ENCODE measurements at regions not wholly inside any gene's neighbourhood (a gene's known extent, or its start where the extent isn't known, plus 50 kb on each side); places are given as distances from the start of the nearest gene placed in this dataset.
A peak's percentile ranks its signal among the peaks of the same experiment; 100 is the strongest.

DNA sequence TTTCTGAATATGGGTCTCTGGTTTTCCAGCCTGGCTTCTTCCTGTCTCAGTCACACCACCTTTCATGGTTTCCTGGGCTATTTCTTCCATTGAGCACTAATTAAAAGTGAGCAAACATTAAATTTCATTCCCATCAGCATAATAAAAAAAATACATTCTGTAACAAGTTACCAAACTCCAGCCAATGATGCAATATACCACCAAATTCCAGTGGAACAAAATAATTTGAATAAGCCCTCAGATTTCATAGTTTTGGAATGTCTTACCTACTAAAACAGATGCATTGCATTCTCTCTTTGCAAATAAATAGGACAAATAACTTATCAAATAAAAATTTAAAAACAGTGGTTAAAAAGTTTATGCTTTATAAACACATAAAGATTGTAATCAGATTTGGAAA lies 97.8 kb upstream of the PRDM1 start:
- CTCF ChIA-PET: interaction anchor here (1.0 kb wide), 1 partner anchor 258 kb away, joined by 4 read pairs; no protein-coding TSS in a partner anchor
- Histone ChIP-seq H3K27ac (ENCODE audit: extremely low read depth, low read depth, low read length) (no peak overlapping the region), H3K36me3 (ENCODE audit: control insufficient read depth in 2 of 2, insufficient read depth in 1 of 2, low read length in 2 of 2) (no peaks in the 10 kb centered on the region), H3K9me3 (ENCODE audit: control insufficient read depth, insufficient read depth, low read depth, low read length) (no peaks in the 10 kb centered on the region), H3K4me3 (ENCODE audit: low read depth, low read length) (no peak overlapping the region), H3K4me1 (ENCODE audit: control insufficient read depth, insufficient read depth, low read length) (peaks cover 3% of the 10 kb centered on the region; the same call in 1 of the 2 replicates)
- TF ChIP-seq ZNF629 (tag by site-specific recombination; IDR thresholded peaks at IDR 0.05) (no peak), ZNF596 (tag by site-specific recombination; IDR thresholded peaks at IDR 0.05) (no peak), ZNF341 (tag by site-specific recombination; IDR thresholded peaks at IDR 0.05; ENCODE audit: low read depth) (no peak), ZNF626 (tag by site-specific recombination; IDR thresholded peaks at IDR 0.05) (no peak), YY2 (tag by site-specific recombination; IDR thresholded peaks at IDR 0.05) (no peak), ZNF530 (tag by site-specific recombination; IDR thresholded peaks at IDR 0.05; ENCODE audit: low read depth) (no peak), ZNF670 (tag by site-specific recombination; IDR thresholded peaks at IDR 0.05; ENCODE audit: low read depth) (no peak), ZNF302 (tag by site-specific recombination; IDR thresholded peaks at IDR 0.05; ENCODE audit: low read depth) (no peak), FEZF1 (tag by site-specific recombination; IDR thresholded peaks at IDR 0.05) (no peak), REST (tag by site-specific recombination; IDR thresholded peaks at IDR 0.05) (no peak), ZNF350 (tag by site-specific recombination; IDR thresholded peaks at IDR 0.05) (no peak), ZNF335 (tag by site-specific recombination; conservative IDR thresholded peaks at IDR 0.05) (no peak), WT1 (tag by site-specific recombination; IDR thresholded peaks at IDR 0.05) (no peak), MYNN (tag by site-specific recombination; IDR thresholded peaks at IDR 0.05; ENCODE audit: borderline replicate concordance) (no peak), ZNF433 (tag by site-specific recombination; IDR thresholded peaks at IDR 0.05; ENCODE audit: low read depth) (no peak), EGR2 (tag by site-specific recombination; IDR thresholded peaks at IDR 0.05; ENCODE audit: low read depth) (no peak)
- TF ChIP-seq, protein P1, sequence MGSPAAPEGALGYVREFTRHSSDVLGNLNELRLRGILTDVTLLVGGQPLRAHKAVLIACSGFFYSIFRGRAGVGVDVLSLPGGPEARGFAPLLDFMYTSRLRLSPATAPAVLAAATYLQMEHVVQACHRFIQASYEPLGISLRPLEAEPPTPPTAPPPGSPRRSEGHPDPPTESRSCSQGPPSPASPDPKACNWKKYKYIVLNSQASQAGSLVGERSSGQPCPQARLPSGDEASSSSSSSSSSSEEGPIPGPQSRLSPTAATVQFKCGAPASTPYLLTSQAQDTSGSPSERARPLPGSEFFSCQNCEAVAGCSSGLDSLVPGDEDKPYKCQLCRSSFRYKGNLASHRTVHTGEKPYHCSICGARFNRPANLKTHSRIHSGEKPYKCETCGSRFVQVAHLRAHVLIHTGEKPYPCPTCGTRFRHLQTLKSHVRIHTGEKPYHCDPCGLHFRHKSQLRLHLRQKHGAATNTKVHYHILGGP (tag by site-specific recombination; IDR thresholded peaks at IDR 0.05): no peak
- POLR2A ChIA-PET: no interaction called here

GRCh38 chr6:105987516-105987915 lies 98.6 kb upstream of the PRDM1 start:
- no peak overlapping the region for H3K27ac ChIP-seq (ENCODE audit: extremely low read depth, low read depth, low read length)
- CTCF ChIA-PET: interaction anchor here (0.6 to 1.0 kb wide), 4 partner anchors 8 to 850 kb away, joined by 3 to 5 read pairs (median 3); a partner anchor contains a TSS
- TF ChIP-seq PRDM6 (tag by site-specific recombination; IDR thresholded peaks at IDR 0.05) (0 out of 2 replicates have a peak, but pooled peaks have one; percentile 36), REST (tag by site-specific recombination; IDR thresholded peaks at IDR 0.05) (no peak)

More at GRCh38 chr6:105987516-105987915, 98.6 kb upstream of the PRDM1 start:
- no peak overlapping the region for H3K4me3 ChIP-seq (ENCODE audit: low read depth, low read length)
- no peaks in the 10 kb centered on the region for H3K9me3 ChIP-seq (ENCODE audit: control insufficient read depth, insufficient read depth, low read depth, low read length)
- H3K4me1 ChIP-seq (ENCODE audit: control insufficient read depth, insufficient read depth, low read length): peaks cover 3% of the 10 kb centered on the region; the same call in 1 of the 2 replicates
- no peaks in the 10 kb centered on the region for H3K36me3 ChIP-seq (ENCODE audit: control insufficient read depth in 2 of 2, insufficient read depth in 1 of 2, low read length in 2 of 2)
- POLR2A ChIA-PET: interaction anchor here (0.6 kb wide), 1 partner anchor 485 kb away, joined by 4 read pairs; no protein-coding TSS in a partner anchor
